IPS-18c (cell line): ENCODE measurements at regions not wholly inside any gene's neighbourhood (a gene's known extent, or its start where the extent isn't known, plus 50 kb on each side); places are given as distances from the start of the nearest gene placed in this dataset.

ENCODE experiments used
- H3K4me3 ChIP-seq: 2 replicates; pipeline ENCODE4 v1.7.0; 2013; ENCODE audit warnings: low read depth, mild to moderate bottlenecking, low read length, moderate library complexity; ENCODE audit not compliant: insufficient read depth
- H3K9me3 ChIP-seq: one replicate; pipeline ENCODE4 v1.6.1; 2013; ENCODE audit warnings: mild to moderate bottlenecking, low read length, moderate library complexity; ENCODE audit not compliant: control insufficient read depth, insufficient read depth

DNA sequence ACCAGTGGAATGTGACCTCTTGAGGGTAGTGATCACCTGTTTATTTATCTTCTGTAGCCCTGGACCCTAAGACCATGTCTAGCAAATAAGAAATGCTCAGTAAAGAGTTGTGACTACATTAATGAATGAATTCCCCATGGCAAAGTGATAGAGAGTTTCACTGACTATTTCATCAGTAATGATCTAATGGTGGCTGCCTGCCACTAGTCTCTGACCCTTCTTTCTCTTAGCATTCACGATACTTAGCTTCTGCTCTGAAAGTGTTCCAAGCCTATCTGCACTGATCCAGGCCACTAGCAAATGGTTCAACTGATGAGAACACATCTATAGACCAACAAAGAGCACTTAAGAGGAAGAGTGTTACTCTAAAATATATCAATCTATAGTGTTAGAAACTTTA, 50.0 kb upstream of the RASGEF1B start:
- Histone ChIP-seq H3K4me3 (no peak overlapping the region), H3K9me3 (no peaks in the 10 kb centered on the region)
